HTR-8/SVneo (cell line): ENCODE measurements at regions not wholly inside any gene's neighbourhood (a gene's known extent, or its start where the extent isn't known, plus 50 kb on each side); places are given as distances from the start of the nearest gene placed in this dataset.
A peak's percentile ranks its signal among the peaks of the same experiment; 100 is the strongest.
"Not testable (repeated sequence)": the region's sequence is repeated elsewhere in the genome, so short reads cannot be mapped to it uniquely, and the experiment has no call there.

Source experiments
- DNase-seq: peaks from one replicate; pipeline ENCODE4 v3.0.0; 2011; ENCODE audit warnings: low spot score, mixed read lengths; ENCODE audit not compliant: insufficient read length
- FAIRE-seq: peaks from 2 replicates; lab custom pipeline; 2011; peaks lifted over from hg19 to GRCh38; lab: Jason Lieb, UNC

- FAIRE-seq (no peak), DNase-seq (no peak)
Observed at GRCh38 chr2:22347306-22347705, 1037.7 kb upstream of the KLHL29 start.

GRCh38 chr2:22350621-22351020 lies 1034.4 kb upstream of the KLHL29 start:
- FAIRE-seq (no peak), DNase-seq (no peak)

- FAIRE-seq: no peak
- peak; percentile 14 for DNase-seq
Observed at GRCh38 chr2:22355816-22356433, 1029.1 kb upstream of the KLHL29 start.

DNA sequence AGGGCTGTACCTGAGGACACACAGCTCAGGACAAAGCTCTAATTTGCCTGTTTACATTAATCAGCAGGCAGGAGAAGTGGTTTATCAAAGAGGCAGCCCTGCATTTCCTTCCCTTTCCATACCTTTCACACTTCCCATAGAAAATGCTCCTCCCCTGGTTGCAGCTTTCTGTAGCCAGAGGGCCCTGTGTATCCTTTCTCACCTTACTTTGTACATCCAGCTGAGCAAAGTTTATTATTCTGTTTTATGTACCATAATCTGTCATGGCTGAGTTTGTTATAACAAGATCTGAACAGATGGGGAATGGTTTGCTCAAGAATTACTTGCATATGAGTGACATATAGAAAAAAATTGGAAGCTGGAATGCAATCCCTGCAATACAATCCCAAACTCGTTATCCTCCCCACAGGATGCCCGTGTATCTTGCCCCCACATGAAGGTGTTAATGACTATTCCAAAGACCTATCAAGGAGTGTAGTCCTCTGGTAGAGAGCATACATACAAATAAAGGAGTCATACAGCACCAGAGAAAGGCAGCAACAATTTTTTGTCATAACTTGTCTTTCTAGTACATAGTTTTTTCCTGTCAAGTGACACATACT lies 1025.8 kb upstream of the KLHL29 start:
- FAIRE-seq (no peak), DNase-seq (no peak)

DNA sequence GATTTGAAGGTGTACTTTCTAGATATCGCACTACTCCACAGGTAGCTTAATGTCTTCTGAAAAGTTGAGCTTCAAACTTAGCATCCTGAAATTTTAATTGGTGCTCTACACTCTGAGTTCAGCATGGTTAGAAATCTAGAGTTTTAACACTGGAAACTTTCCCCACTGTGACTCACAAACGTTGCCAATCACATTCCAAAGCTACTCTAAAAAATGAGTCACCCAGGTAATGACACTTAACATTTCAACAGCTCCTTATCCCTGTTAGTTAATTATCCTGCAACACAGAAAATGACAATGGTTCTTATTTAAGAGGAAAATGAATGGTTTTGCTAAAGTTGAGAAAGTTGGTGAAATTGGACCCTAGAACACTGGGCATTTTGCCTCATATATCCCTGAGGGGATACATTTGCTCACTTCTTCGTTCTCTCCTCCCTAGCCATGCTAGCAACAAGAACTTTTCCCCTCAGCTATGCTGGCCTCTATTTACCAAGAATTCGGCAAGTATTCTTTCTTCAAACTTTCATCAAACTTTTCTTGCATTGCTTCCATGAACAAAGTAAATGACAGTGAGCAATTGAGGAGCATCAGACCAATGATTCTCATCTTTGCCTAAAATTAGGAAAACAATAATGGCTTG lies 1024.1 kb upstream of the KLHL29 start:
- no peak for FAIRE-seq
- DNase-seq: no peak

GRCh38 chr2:22361571-22361970 lies 1023.4 kb upstream of the KLHL29 start:
- DNase-seq (no peak), FAIRE-seq (no peak)

GRCh38 chr2:22375096-22375495 lies 1009.9 kb upstream of the KLHL29 start:
- no peak for DNase-seq
- FAIRE-seq: no peak

- FAIRE-seq (no peak), DNase-seq (no peak)
Observed at GRCh38 chr2:22377268-22377667, 1007.7 kb upstream of the KLHL29 start.

- no peak for DNase-seq
- no peak for FAIRE-seq
Observed at GRCh38 chr2:22382479-22383169, 1002.4 kb upstream of the KLHL29 start.

GRCh38 chr2:22397847-22398246 lies 987.1 kb upstream of the KLHL29 start:
- FAIRE-seq (no peak), DNase-seq (no peak)

DNA sequence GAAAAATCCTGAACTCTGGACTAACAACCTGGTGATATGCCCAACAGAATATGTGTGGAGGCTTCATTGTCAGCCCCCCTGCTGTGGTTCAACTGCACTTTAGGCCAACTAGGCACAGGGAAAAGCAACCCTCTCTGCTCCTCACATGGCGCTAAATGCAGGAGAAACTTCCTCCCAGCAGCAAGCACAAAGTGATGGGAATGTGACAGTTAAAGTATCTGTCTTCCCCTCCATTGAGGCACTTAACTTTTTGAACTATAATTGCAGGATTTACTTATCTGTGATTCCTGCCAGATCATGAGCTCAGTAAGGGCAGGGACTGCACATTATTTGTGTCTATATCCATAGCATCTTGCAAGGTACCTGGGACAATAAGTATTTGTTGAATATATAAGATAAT lies 981.2 kb upstream of the KLHL29 start:
- DNase-seq: no peak
- FAIRE-seq: no peak

DNA sequence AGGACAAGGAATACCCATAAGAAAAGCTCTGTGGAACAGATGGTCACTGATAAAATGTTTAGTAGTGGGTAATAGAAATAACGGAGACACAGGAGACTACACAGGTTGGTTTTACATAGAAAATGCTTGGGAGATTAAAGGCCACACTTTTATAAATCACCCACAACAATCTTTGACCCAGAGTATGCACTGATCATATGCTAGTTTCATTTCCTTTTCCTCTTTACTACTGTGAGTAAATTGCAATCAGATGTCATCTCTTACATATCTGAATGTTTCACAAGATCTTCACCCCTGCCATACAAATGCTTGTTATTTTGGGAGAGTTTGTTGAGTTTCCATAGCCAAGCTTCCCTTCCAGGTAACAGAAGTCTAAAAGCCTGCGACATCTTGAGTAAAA lies 978.4 kb upstream of the KLHL29 start:
- FAIRE-seq (no peak), DNase-seq (no peak)

GRCh38 chr2:22420076-22420475 lies 964.9 kb upstream of the KLHL29 start:
- DNase-seq (no peak), FAIRE-seq (no peak)

DNA sequence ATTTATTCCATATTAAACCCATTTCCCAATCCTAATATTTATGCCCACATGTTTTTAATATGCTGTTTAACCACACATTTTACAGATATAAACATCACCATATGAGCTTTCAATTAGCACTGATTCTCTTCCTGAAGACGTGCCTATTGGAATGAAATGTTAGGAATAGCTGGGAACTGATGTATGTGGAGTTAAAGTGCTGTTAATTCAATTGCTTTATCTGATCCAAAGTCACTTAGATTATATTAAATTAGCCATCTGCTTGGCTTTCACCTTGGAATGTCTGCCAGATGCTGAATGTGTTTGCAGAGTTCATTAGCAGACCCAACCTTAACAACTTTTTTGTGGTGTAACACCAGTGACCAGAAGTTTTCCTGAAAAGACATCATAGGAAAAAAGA lies 942.9 kb upstream of the KLHL29 start:
- FAIRE-seq (no peak), DNase-seq (no peak)

DNA sequence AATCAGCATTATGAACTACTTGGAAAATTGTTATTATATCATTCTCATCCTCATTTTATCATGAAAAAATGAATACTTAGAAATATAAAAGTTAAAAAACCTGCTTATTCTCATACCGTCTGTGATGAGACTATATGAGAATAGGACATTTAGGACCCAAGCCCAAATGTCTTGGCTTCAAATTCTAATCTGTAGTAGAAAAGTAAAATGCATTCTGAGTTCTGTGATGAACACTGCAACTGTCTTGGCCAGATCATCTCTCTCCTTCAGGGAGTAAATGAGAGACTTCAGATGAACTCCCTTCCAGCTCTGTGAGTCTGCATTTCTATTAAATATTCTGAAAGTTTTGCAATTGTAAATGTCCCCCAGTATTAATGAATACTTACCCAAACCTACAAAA lies 940.7 kb upstream of the KLHL29 start:
- FAIRE-seq (no peak), DNase-seq (no peak)

- FAIRE-seq (no peak), DNase-seq (no peak)
Observed at GRCh38 chr2:22449696-22450095, 935.3 kb upstream of the KLHL29 start.

GRCh38 chr2:22450831-22451230 lies 934.1 kb upstream of the KLHL29 start:
- FAIRE-seq (no peak), DNase-seq (no peak)

DNA sequence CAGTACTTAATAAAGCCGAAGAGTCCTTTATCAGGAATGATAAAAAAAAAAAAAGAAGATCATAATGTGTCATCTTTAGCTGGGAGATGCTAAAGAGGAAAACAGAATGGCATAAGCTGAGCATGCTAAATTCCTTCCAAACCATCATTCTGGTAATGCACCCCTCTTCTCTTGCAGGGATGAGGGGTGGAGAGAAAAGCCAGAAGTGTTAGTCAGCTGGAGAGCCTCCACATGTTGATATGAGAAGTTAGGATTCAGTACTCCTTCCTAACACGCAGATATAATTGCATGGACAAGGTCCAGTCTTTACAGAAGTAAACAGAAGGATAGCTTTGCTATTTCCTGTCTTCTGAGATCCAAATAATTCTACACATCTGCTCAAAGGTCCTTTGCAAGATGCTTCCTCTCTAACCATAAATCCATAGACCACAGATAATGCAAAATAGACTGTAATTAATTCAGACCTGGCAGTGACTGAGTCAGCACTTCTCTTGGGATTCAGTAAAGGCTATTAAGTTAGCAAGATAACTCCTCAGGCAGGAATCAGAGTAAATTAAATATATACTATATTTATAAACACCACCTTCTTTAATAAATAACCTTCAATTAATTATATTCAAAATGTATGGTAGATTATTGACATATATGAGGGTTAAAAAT lies 930.0 kb upstream of the KLHL29 start:
- DNase-seq (no peak), FAIRE-seq (no peak)

GRCh38 chr2:22458440-22458839 lies 926.5 kb upstream of the KLHL29 start:
- DNase-seq: no peak
- FAIRE-seq: no peak

DNA sequence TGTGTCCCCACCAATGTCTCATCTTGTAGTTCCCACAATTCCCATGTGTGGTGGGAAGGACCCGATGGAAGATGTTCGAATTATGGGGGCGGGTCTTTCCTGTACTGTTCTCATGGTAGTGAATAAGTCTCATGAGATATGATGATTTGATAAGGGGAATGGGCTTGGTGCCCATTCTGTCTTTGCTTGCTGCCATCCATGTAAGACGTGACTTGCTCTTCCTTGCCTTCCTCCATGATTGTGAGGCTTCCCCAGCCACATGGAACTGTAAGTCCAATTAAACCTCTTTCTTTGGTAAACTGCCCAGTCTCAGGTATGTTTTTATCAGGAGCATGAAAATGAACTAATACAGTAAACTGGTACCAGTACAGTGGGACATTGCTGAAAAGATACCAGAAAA lies 909.9 kb upstream of the KLHL29 start:
- not testable (repeated sequence) for FAIRE-seq

GRCh38 chr2:22478329-22478728 lies 906.6 kb upstream of the KLHL29 start:
- FAIRE-seq (no peak), DNase-seq (no peak)

More for the DNA sequence above, 909.9 kb upstream of the KLHL29 start:
- not testable (repeated sequence) for DNase-seq
